NCI-H345 (cell line): ENCODE measurements at regions not wholly inside any gene's neighbourhood (a gene's known extent, or its start where the extent isn't known, plus 50 kb on each side); places are given as distances from the start of the nearest gene placed in this dataset.
A peak's percentile ranks its signal among the peaks of the same experiment; 100 is the strongest.
"Not testable (repeated sequence)": the region's sequence is repeated elsewhere in the genome, so short reads cannot be mapped to it uniquely, and the experiment has no call there.

Source experiments
- DNase-seq: peaks from one replicate; lab custom pipeline; 2025; lab: John Stamatoyannopoulos, UW

DNA sequence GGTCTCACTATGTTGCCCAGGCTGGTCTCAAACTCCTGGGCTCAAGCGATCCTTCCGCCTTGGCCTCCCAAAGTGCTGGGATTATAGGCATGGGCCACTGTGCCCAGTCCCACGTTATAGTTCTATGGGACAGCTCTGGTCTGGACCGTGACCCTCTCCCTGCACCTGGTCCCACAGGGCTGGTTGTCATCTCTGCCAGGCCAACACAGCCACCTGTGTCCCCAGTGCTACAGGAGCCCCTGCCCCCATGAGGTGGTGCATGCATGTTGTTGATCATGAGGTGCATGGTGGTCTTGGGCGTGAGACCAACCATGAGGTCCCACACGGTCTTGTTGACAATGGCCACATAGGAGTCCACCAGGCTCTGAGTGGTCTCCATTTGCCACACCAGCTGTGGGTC lies 51.0 kb upstream of the UBE2Q2 start:
- DNase-seq, result not testable (repeated sequence)

- no peak for DNase-seq
Measured at GRCh38 chr15:75791337-75791713, 51.9 kb upstream of the UBE2Q2 start.

DNA sequence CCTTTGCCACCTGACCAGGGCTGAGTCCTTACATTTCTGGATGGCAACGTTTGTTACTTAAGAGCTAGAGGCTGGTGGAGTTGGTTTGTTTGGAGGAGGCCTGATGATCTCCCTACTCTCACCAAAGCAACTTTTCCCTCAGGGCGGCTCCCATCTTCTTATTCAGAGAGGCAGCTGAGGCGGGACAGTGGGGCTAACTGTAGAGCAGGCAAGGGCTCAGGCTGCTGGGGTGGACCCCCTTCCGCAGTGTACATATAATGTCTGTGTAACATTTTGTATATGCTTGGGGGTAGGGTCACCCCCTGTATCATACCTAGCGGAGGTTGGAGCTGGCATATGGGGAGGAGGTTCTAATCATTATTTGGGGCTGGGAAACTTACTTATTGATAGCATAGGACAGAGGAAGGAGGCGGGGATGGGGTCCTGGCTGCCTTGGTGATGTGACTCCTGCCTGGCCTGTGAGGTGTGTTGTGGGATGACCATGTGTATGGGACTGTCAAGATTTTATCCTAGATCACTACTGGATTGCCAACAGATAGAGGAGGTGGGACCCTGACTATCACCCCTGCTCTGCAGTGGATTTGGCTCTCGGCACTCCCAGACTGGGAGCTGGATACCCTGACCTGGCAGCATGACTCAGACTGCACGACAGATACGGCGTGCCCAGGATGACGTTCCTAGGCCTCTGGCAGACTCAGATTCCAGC lies 52.5 kb upstream of the UBE2Q2 start:
- DNase-seq, result no peak

GRCh38 chr15:75786575-75786947 lies 56.7 kb upstream of the UBE2Q2 start:
- DNase-seq, result no peak

GRCh38 chr15:75785771-75786574 lies 57.3 kb upstream of the UBE2Q2 start:
- peak; percentile 31 for DNase-seq

DNA sequence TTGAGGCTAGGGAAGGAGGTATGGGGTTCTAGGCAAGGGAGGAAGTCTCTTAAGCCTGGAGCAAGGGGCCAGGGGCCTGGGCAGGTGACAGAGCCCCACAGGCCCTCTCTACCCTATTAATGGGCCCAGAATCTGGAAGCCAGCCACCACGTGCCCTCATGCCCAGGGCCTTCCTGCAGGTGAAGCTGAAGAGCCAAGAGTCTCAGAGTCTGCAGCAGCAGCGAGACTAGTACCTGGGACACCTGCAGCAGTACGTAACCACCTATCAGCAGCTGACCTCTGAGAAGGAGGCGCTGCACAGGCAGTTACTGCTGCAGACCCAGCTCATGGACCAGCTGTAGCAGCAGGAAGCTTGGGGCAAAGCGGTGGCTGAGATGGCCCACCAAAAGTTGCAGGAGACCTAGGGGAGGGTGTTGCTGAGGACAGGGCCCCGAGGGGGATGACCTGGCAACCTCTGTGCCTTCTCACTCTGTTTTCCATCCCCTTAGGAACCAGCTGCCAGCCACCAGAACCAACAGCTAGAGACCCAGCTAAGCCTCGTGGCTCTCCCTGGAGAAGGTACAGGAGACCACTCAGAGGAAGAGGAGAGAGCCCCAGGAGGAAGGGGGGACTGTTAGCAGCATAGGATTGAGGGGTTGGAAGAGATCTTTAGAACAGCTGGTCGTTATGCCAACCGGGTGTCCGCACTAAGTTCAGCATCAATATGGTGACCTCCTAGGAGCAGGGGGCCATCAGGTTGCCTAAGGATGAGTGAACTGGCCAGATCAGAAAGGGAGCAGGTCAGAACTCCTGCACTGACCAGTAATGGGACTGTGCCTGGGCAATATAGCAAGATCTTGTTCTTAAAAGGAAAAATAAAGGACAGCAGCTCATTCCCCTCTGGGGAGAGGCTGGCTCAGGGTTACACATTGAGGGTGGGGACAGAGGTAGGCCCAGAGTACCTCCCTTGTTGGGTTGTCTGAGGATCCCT lies 58.5 kb upstream of the UBE2Q2 start:
- DNase-seq, result not testable (repeated sequence)

- not testable (repeated sequence) for DNase-seq
Measured at GRCh38 chr15:75783566-75783965, 59.7 kb upstream of the UBE2Q2 start.

- DNase-seq, result no peak
Measured at GRCh38 chr15:75782926-75783325, 60.3 kb upstream of the UBE2Q2 start.

GRCh38 chr15:75780995-75781394 lies 62.3 kb upstream of the UBE2Q2 start:
- not testable (repeated sequence) for DNase-seq

- DNase-seq, result no peak
Measured at GRCh38 chr15:75779504-75779903, 63.7 kb upstream of the UBE2Q2 start.

DNA sequence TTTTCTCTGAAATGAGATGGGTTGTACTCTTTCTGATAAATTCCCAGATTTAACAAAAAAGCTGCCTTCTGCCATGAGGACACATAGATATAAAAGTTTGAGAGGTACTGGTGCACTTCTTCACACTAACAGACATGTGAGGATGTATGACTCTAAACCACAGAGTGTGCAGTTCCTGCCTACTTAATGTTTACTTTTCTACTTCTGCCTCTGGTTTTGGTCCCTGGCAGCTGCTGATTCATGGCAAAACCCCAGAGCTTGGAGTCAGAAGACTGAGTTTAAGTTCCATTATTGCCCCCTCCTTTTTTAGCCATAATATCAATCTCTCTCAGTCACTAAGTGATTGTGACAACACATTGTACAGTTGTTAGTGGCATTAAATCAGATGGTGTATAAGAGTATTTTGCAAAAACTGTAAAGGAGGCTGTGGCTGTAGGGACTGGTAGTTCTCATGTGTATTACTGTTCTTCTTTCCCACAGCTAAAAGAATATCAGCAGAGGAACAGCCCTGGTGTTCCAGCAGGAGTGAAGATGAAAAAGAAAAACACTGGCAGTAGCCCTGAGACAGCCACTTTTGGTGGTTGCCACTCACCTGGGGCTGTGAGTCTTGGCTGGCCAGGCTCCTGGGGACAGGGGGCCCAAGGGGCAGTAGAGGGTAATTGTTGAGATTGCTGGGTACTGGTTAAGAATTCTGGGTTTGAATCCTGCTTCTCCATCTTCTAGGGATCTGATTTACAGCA lies 64.4 kb upstream of the CSPG4 start:
- not testable (repeated sequence) for DNase-seq

- DNase-seq, result no peak
Measured at GRCh38 chr15:75776065-75776423, 63.4 kb upstream of the CSPG4 start.

DNA sequence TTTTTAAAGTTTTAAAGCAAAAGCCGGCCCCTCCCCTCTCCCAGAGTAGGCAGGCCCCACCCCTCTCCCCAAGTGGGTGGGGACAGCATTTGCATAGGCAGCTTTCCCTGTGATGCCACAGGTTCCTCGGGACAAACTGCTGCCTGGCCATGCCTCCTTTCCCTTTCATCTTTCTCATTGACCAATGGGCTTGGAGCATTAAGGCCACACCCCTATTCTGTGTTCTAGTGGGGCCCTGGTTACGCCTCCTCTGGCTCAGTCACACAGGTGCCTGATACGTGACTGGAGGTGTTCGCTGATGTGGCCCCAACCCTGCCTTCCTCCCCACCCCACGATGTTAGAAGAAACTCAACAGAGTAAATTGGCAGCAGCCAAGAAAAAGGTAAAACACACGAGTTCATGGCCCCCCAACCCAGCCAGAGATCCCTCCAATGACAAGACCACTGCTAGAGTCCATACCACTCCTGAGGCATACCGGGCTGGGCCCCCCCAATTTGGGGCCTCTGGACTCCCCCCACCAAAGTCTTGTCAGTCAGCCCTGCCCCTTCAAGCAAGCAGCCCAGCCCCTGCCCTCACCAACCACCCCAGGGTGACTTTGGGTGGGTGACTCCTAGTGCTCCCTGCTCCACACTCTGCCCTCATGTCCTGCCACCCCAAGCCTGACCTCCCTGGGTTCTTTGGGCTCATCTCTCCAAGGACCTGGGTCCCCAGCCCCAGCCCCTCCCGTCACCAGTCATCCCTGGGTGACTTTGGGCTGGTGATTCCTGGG lies 62.8 kb upstream of the CSPG4 start:
- DNase-seq, result no peak

- not testable (repeated sequence) for DNase-seq
Measured at GRCh38 chr15:75773974-75774373, 61.3 kb upstream of the CSPG4 start.

DNA sequence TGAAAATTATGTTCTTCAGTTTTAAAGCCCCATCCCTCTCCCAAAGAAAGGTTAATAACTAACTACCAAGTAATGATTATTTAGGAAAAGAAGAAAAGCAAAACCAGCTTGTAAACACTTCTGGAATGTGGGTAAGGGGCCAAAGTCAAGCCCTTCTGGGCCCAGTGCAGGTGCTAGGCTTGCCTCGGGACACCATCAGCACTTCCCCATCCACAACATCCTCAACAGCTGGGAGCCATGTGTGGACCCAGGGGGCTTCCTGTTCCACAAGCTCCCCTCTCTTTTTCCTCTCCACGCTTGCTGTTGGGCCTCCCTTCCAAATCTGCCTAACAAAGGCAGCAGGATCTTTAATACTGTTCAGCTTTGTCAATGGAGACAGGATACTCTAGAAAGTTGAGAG lies 58.4 kb upstream of the CSPG4 start:
- not testable (repeated sequence) for DNase-seq

GRCh38 chr15:75770131-75770530 lies 57.5 kb upstream of the CSPG4 start:
- DNase-seq, result no peak

- not testable (repeated sequence) for DNase-seq
Measured at GRCh38 chr15:75768526-75768925, 55.9 kb upstream of the CSPG4 start.

DNA sequence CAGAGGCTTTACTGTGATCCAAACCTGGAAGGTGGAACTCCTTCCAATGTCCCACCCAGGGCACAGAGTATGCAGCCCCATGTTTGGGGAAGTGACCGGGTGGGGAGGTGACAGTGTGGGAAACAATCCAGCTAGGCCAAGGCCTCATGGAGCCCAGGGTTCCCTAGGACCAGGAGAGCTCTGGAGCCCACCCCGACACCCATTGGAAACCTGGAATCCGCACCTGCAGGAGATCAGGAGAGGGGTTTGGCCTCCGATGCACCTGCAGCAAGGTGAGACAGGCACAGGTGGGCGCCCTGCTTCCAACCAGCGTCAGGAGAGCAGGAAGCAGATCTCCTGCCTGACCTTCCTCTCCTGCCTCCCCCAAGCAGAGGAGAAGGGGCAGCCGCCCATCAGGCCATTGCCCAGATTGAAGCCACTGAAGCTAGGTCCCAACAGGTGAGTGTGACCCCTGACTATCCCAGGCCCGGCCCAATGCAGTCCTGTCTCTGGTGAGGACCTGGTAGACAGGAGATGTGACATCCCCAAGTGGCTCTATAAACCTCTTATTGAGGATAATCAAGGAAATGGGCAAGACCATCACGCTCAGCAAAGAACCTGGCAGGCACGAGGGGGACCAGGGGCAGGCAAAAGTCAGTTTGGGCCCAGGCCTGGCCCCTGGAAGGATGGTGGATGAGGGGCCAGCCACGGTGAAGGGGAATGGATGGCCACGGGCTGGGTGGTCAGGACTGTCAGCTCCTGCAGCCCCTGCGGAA lies 53.1 kb upstream of the CSPG4 start:
- DNase-seq, result not testable (repeated sequence)

- not testable (repeated sequence) for DNase-seq
Measured at GRCh38 chr15:75764845-75765550, 52.4 kb upstream of the CSPG4 start.
